Superior temporal gyrus (tissue), 1 donor: ENCODE measurements at regions not wholly inside any gene's neighbourhood (a gene's known extent, or its start where the extent isn't known, plus 50 kb on each side); places are given as distances from the start of the nearest gene placed in this dataset.
"Not testable (repeated sequence)": the region's sequence is repeated elsewhere in the genome, so short reads cannot be mapped to it uniquely, and the experiment has no call there.

Source experiments
- DNase-seq: peaks from one replicate; pipeline ENCODE4 v3.0.0-alpha.2; 2016; ENCODE audit errors: extremely low spot score

GRCh38 chr3:168976969-168977368, 686.5 kb downstream of the MECOM start:
- no peak for DNase-seq

- no peak for DNase-seq
Observed at GRCh38 chr3:168975576-168975975, 687.9 kb downstream of the MECOM start.

GRCh38 chr3:168974617-168975403, 688.7 kb downstream of the MECOM start:
- no peak for DNase-seq

- DNase-seq = no peak
Observed at GRCh38 chr3:168973897-168974296, 689.6 kb downstream of the MECOM start.

GRCh38 chr3:168973206-168973605, 690.3 kb downstream of the MECOM start:
- no peak for DNase-seq

GRCh38 chr3:168968609-168969008, 694.9 kb downstream of the MECOM start:
- DNase-seq = no peak

- DNase-seq = no peak
Observed at GRCh38 chr3:168964736-168965135, 698.8 kb downstream of the MECOM start.

- DNase-seq = no peak
Observed at GRCh38 chr3:168961271-168961670, 702.2 kb downstream of the MECOM start.

GRCh38 chr3:168959731-168960130, 703.8 kb downstream of the MECOM start:
- DNase-seq = no peak

- DNase-seq = no peak
Observed at GRCh38 chr3:168958466-168958865, 705.0 kb downstream of the MECOM start.

GRCh38 chr3:168956076-168956475, 707.4 kb downstream of the MECOM start:
- DNase-seq = no peak

- peak; percentile 19 for DNase-seq
Observed at GRCh38 chr3:168952551-168952950, 711.0 kb downstream of the MECOM start.

- no peak for DNase-seq
Observed at GRCh38 chr3:168951884-168952283, 711.6 kb downstream of the MECOM start.

- no peak for DNase-seq
Observed at GRCh38 chr3:168951368-168951767, 712.1 kb downstream of the MECOM start.

GRCh38 chr3:168950622-168951021, 712.9 kb downstream of the MECOM start:
- DNase-seq = no peak

- no peak for DNase-seq
Observed at GRCh38 chr3:168939651-168940238, 723.8 kb downstream of the MECOM start.

- no peak for DNase-seq
Observed at GRCh38 chr3:168933614-168934013, 729.9 kb downstream of the MECOM start.

GRCh38 chr3:168929997-168930396, 733.5 kb downstream of the MECOM start:
- not testable (repeated sequence) for DNase-seq

- DNase-seq = no peak
Observed at GRCh38 chr3:168926426-168926825, 737.1 kb downstream of the MECOM start.

- DNase-seq = no peak
Observed at GRCh38 chr3:168925568-168925967, 737.9 kb downstream of the MECOM start.

GRCh38 chr3:168914662-168915061, 748.9 kb downstream of the MECOM start:
- DNase-seq = no peak

GRCh38 chr3:168909260-168909659, 754.3 kb downstream of the MECOM start:
- DNase-seq = no peak

GRCh38 chr3:168895419-168895818, 768.1 kb downstream of the MECOM start:
- no peak for DNase-seq
